Skin of body (tissue), 1 donor: ENCODE measurements at regions not wholly inside any gene's neighbourhood (a gene's known extent, or its start where the extent isn't known, plus 50 kb on each side); places are given as distances from the start of the nearest gene placed in this dataset.

Experiments
- DNase-seq: peaks from one replicate; lab custom pipeline; 2025; lab: John Stamatoyannopoulos, UW

DNA sequence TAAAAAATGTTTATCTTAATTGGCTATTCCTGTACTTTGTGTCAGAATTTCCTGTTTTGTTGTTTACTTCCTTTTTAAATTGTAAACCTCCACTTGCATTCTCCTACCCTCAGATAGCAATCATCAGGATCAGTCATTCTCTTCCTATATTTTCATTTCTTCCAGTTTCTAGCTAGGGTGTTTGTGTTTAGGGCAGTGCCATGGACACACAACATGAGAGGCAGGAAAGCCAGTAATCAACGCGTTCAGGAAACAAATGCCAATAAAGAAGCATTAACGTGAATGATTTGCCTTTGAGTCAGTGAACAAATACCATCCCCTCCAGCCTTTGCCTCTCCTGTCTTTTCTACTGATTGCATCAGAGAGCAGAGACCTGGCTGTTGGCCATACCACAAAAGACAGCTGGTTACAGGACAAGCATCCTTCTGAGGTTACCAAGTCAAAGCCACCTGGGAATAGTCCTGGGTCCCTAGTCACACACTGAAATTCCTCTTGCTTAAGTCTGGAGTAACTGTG is 56.7 kb upstream of the FHL2 start:
- no peak for DNase-seq

DNA sequence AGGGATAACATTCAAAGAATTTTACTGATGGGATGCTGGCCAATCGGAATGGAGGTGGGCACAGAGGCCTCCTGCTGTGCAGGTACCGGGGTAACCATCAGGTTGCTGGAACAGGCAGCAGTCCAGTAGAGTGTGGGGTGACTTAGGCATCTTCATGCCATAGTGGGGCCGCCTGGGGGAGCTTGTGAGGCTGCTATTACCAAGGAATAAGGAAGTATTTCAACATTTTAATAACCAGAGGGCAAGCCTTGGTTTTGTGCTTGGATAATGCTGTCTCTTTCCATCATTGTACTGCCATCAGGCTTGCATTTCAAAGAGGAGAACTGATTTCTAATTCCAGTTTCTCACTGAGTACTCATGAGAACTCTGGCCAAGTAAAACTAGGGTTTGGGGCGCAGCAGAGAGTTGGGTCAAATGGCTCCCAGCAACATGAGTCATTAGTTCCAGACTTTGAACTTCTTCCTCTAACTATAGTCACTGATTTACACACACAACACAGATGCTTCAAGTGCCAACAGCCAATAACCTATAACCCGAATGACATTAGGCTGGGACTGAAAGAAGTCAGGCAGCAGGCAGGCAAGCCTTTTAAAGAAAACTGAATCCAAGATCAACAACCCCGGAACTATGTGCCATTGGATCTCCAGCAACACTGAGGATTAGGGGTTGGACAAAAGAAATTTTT is 56.1 kb upstream of the FHL2 start:
- DNase-seq: no peak

DNA sequence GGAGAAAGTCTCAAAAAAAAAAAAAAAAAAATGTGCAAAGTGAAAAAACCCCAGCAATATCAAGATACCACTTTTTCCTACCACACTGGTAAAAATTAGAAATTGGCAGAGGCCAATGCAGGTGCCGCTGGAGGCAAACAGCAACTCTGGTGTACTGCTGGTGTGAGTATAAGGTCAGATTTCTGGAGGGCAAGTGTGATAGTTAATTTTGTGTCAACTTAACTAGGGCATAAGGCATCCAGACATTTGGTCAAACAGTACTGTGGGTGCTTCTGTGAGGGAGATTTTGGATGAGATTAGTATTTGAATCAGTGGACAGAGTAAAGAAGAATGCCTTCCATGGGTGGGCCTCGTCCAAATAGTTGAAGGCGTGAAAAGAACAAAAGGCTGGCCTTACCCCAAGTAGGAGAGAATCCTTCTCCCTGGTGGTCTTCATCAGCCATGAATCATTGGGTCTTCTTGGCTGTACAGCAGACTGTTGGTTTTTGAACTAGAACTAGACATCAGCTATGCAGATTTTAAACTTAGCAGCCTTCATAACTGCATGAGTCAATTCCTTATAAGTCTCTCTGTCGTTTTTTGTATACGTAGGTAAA is 52.8 kb upstream of the FHL2 start:
- no peak for DNase-seq

DNA sequence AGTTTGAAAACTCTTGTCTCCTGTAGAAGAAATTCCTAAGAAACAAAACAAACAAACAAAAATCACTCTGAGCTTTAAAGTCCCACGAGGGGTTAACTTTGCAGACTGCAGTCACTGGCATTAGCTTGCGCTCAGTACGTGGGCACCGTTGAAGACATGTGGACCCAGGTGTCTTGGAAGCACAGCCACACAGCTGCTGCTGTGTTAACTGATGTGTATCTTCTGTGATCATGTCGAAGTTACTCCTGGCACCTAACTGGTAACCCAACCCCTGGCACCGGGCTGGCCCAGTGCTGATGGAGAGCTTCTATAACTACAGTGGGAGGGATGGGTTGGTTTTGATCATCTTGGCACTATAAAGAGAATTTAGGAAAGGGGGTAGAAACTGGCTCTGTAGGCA is 51.6 kb upstream of the FHL2 start:
- no peak for DNase-seq

DNA sequence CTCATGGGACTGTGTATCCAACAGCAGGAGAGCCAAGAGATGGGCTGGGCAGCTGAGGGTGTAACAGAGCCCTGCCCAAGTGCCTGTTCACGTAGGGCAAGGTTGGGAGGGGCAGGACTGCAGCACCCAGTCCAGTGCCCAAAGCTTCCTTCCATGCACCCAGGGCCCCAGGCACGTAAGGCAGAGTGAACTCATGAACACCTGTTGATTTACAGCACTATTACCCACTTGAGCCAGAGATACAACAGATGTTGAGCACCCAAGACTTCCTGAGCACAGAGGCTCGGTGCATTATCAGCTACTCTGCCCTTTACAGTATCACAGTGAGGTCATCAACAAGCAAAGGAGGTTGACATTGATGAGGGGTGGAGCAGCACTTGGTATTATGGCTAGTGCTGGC is 50.2 kb upstream of the FHL2 start:
- DNase-seq: no peak
